Mesendoderm (in vitro differentiated cells): ENCODE measurements at regions not wholly inside any gene's neighbourhood (a gene's known extent, or its start where the extent isn't known, plus 50 kb on each side); places are given as distances from the start of the nearest gene placed in this dataset.

Source experiments
- DNase-seq: peaks from one replicate; pipeline ENCODE4 v3.0.0; 2013
- H2AK5ac ChIP-seq: 2 replicates; pipeline ENCODE4 v1.6.1; 2013; ENCODE audit warnings: low read length, inconsistent platforms
- H2BK120ac ChIP-seq: 2 replicates; pipeline ENCODE4 v1.6.1; 2013; ENCODE audit warnings: low read depth, mild to moderate bottlenecking, low read length, moderate library complexity, mixed read lengths
- H2BK15ac ChIP-seq: replicated peaks from 2 replicates; pipeline ENCODE4 v1.6.1; 2013; ENCODE audit warnings: low read depth, mild to moderate bottlenecking, moderate library complexity
- H2BK5ac ChIP-seq: 2 replicates; pipeline ENCODE4 v1.6.1; 2013; ENCODE audit warnings: low read length, inconsistent platforms
- H3K18ac ChIP-seq: 2 replicates; pipeline ENCODE4 v1.6.1; 2013; ENCODE audit warnings: mild to moderate bottlenecking, low read length, mixed read lengths
- H3K23ac ChIP-seq: one replicate; pipeline ENCODE4 v1.6.1; 2013; ENCODE audit warnings: low read length
- H3K27ac ChIP-seq: 2 replicates; pipeline ENCODE4 v1.5.1; 2013; ENCODE audit warnings: low read depth, mild to moderate bottlenecking, inconsistent platforms, low read length, moderate library complexity
- H3K27me3 ChIP-seq: 2 replicates; pipeline ENCODE4 v1.6.1; 2013; ENCODE audit warnings: low read length, control low read depth, mild to moderate bottlenecking, inconsistent platforms; ENCODE audit not compliant: insufficient read depth, poor library complexity
- H3K36me3 ChIP-seq: 2 replicates; pipeline ENCODE4 v1.6.1; 2013; ENCODE audit warnings: low read length, inconsistent platforms; ENCODE audit not compliant: control insufficient read depth, insufficient read depth
- H3K4ac ChIP-seq: one replicate; pipeline ENCODE4 v1.6.1; 2013; ENCODE audit warnings: low read depth, mild to moderate bottlenecking, low read length, moderate library complexity
- H3K4me1 ChIP-seq: 2 replicates; pipeline ENCODE4 v1.6.1; 2013; ENCODE audit warnings: low read depth, low read length, inconsistent platforms; ENCODE audit not compliant: control insufficient read depth
- H3K4me2 ChIP-seq: 2 replicates; pipeline ENCODE4 v1.6.1; 2013; ENCODE audit warnings: low read length
- H3K4me3 ChIP-seq: 2 replicates; pipeline ENCODE4 v1.5.1; 2013; ENCODE audit warnings: mild to moderate bottlenecking, low read length
- H3K56ac ChIP-seq: one replicate; pipeline ENCODE4 v1.6.1; 2013; ENCODE audit warnings: low read length
- H3K79me1 ChIP-seq: 2 replicates; pipeline ENCODE4 v1.6.1; 2013; ENCODE audit warnings: low read length, inconsistent platforms
- H3K79me2 ChIP-seq: 2 replicates; pipeline ENCODE4 v1.6.1; 2013; ENCODE audit warnings: mild to moderate bottlenecking, low read length; ENCODE audit not compliant: control insufficient read depth, insufficient read depth
- H3K9ac ChIP-seq: 2 replicates; pipeline ENCODE4 v1.6.1; 2013; ENCODE audit warnings: low read length, inconsistent platforms
- H4K5ac ChIP-seq: one replicate; pipeline ENCODE4 v1.6.1; 2013; ENCODE audit warnings: low read length
- H4K8ac ChIP-seq: one replicate; pipeline ENCODE4 v1.6.1; 2013; ENCODE audit warnings: low read depth, mild to moderate bottlenecking, control low read depth, low read length, moderate library complexity
- WGBS: extraction: QIAGEN DNeasy Blood & Tissue Kit; methylation state at CpG from one replicate; pipeline ENCODE4 v1.1.7; 2013; ENCODE audit warnings: low lambda C conversion rate, missing lambda C conversion rate; ENCODE audit not compliant: insufficient coverage; ENCODE audit errors: extremely low coverage; 5-methylcytosine and 5-hydroxymethylcytosine counted together

- Histone ChIP-seq H2AK5ac (no peak overlapping the region), H3K79me1 (no peaks in the 10 kb centered on the region), H3K4me1 (no peaks in the 10 kb centered on the region), H4K8ac (no peak overlapping the region), H2BK120ac (no peak overlapping the region), H3K27ac (no peak overlapping the region), H3K79me2 (no peaks in the 10 kb centered on the region), H3K23ac (no peak overlapping the region), H4K5ac (no peak overlapping the region), H3K4ac (no peak overlapping the region), H3K56ac (no peak overlapping the region), H3K27me3 (no peaks in the 10 kb centered on the region), H2BK15ac (no peak overlapping the region), H2BK5ac (no peak overlapping the region), H3K4me3 (no peak overlapping the region), H3K9ac (no peak overlapping the region), H3K18ac (no peak overlapping the region), H3K4me2 (no peak overlapping the region), H3K36me3 (no peaks in the 10 kb centered on the region)
- peak; percentile 79 for DNase-seq
- WGBS: no CpG with 5 or more reads among the region's 7 CpGs
These were observed 176.5 kb downstream of the TGFB2 start for GRCh38 chr1:218521414-218522169.

- DNase-seq: no peak
These were observed 179.4 kb downstream of the TGFB2 start for GRCh38 chr1:218524526-218524925.

GRCh38 chr1:218525031-218525430 is 179.9 kb downstream of the TGFB2 start:
- Histone ChIP-seq H3K4me2 (no peak overlapping the region), H3K4me1 (no peaks in the 10 kb centered on the region), H3K56ac (no peak overlapping the region), H2BK5ac (no peak overlapping the region), H2AK5ac (no peak overlapping the region), H3K23ac (no peak overlapping the region), H3K27me3 (no peaks in the 10 kb centered on the region), H2BK15ac (peak overlapping the region; percentile 45), H3K36me3 (no peaks in the 10 kb centered on the region), H3K79me1 (no peaks in the 10 kb centered on the region), H2BK120ac (no peak overlapping the region), H4K8ac (no peak overlapping the region), H3K18ac (peak overlapping the region; percentile 61), H3K4ac (peak overlapping the region; percentile 12), H3K27ac (no peak overlapping the region), H3K4me3 (no peak overlapping the region), H3K9ac (no peak overlapping the region), H3K79me2 (no peaks in the 10 kb centered on the region), H4K5ac (no peak overlapping the region)
- DNase-seq: no peak
- no CpG with 5 or more reads among the region's 6 CpGs for WGBS

More at GRCh38 chr1:218524526-218524925, 179.4 kb downstream of the TGFB2 start:
- Histone ChIP-seq H3K4me3 (no peak overlapping the region), H3K18ac (no peak overlapping the region), H3K4ac (no peak overlapping the region), H3K9ac (no peak overlapping the region), H3K23ac (no peak overlapping the region), H3K79me2 (no peaks in the 10 kb centered on the region), H3K27me3 (no peaks in the 10 kb centered on the region), H3K4me1 (no peaks in the 10 kb centered on the region), H4K5ac (no peak overlapping the region), H3K79me1 (no peaks in the 10 kb centered on the region), H2AK5ac (no peak overlapping the region), H3K4me2 (no peak overlapping the region), H4K8ac (no peak overlapping the region), H2BK15ac (peak overlapping the region; percentile 45), H3K56ac (peak overlapping the region; percentile 39), H2BK120ac (no peak overlapping the region), H2BK5ac (no peak overlapping the region), H3K36me3 (no peaks in the 10 kb centered on the region), H3K27ac (no peak overlapping the region)
- no CpG with 5 or more reads among the region's 4 CpGs for WGBS

- Histone ChIP-seq H3K36me3 (no peaks in the 10 kb centered on the region), H3K18ac (no peak overlapping the region), H3K4ac (no peak overlapping the region), H3K79me1 (no peaks in the 10 kb centered on the region), H2BK5ac (no peak overlapping the region), H2BK15ac (no peak overlapping the region), H3K56ac (no peak overlapping the region), H2BK120ac (no peak overlapping the region), H2AK5ac (no peak overlapping the region), H3K27me3 (no peaks in the 10 kb centered on the region), H4K8ac (no peak overlapping the region), H3K27ac (no peak overlapping the region), H3K4me2 (no peak overlapping the region), H3K9ac (no peak overlapping the region), H3K79me2 (no peaks in the 10 kb centered on the region), H4K5ac (no peak overlapping the region), H3K23ac (no peak overlapping the region), H3K4me1 (no peaks in the 10 kb centered on the region), H3K4me3 (no peak overlapping the region)
- no CpG with 5 or more reads among the region's 3 CpGs for WGBS
- peak; percentile 65 for DNase-seq
These were observed 180.5 kb downstream of the TGFB2 start for GRCh38 chr1:218525451-218526197.

- no peaks in the 10 kb centered on the region for H3K27me3 ChIP-seq
- no peaks in the 10 kb centered on the region for H3K36me3 ChIP-seq
- no peak overlapping the region for H3K23ac ChIP-seq
- no peaks in the 10 kb centered on the region for H3K79me1 ChIP-seq
- no peak overlapping the region for H3K56ac ChIP-seq
- H3K4me3 ChIP-seq: no peak overlapping the region
- no peak overlapping the region for H4K5ac ChIP-seq
- no peak overlapping the region for H4K8ac ChIP-seq
- H2BK120ac ChIP-seq: no peak overlapping the region
- no peak overlapping the region for H3K4me2 ChIP-seq
- no peak overlapping the region for H3K27ac ChIP-seq
- H2AK5ac ChIP-seq: no peak overlapping the region
- DNase-seq: peak; percentile 12
- no peak overlapping the region for H3K9ac ChIP-seq
- H2BK5ac ChIP-seq: no peak overlapping the region
- no peak overlapping the region for H3K18ac ChIP-seq
- no peak overlapping the region for H3K4ac ChIP-seq
- no peaks in the 10 kb centered on the region for H3K4me1 ChIP-seq
- no peaks in the 10 kb centered on the region for H3K79me2 ChIP-seq
- WGBS: no CpG with 5 or more reads among the region's 1 CpG
- no peak overlapping the region for H2BK15ac ChIP-seq
These were observed 181.1 kb downstream of the TGFB2 start for GRCh38 chr1:218526198-218526580.
